ENCODE measurements at regions not wholly inside any gene's neighbourhood (a gene's known extent, or its start where the extent isn't known, plus 50 kb on each side); places are given as distances from the start of the nearest gene placed in this dataset.
"Not testable (repeated sequence)": the region's sequence is repeated elsewhere in the genome, so short reads cannot be mapped to it uniquely, and the experiment has no call there.

DNA sequence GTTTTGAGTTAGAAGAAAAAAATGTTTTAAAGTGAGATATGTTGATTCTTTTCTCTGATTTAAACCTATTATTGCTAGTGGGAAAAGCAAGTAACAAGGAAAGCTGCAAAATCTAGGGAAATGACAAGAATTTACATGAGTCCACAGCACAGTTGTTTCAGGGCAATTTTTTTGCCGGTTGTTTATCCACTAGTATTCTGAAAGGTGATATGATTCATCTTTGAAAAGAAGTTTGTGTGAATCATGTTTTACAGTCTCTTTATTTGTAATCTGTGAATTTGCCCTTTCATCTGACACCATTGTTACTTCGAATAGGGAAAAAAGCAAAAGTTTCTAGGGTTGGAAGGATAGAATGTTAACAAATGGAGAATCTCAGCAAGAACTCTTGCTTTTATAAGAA lies 894.7 kb downstream of the OTOL1 start:
- H3K27ac Mint-ChIP-seq = no peak overlapping the region
- H3K4me3 Mint-ChIP-seq = no peak overlapping the region
- DNase-seq (ENCODE audit: low spot score) = no peak
- peaks cover 11% of the 10 kb centered on the region for H3K9me3 Mint-ChIP-seq
- intact Hi-C loops (cut with micrococcal nuclease) = no loop called here
- no peaks in the 10 kb centered on the region for H3K4me1 Mint-ChIP-seq (ENCODE audit: low read depth)
- no peaks in the 10 kb centered on the region for H3K36me3 Mint-ChIP-seq (ENCODE audit: low read depth)
- no peaks in the 10 kb centered on the region for H3K27me3 Mint-ChIP-seq (ENCODE audit: insufficient read depth)

- Mint-ChIP-seq H3K9me3 (peaks cover 11% of the 10 kb centered on the region), H3K36me3 (ENCODE audit: low read depth) (no peaks in the 10 kb centered on the region), H3K27ac (no peak overlapping the region), H3K4me1 (ENCODE audit: low read depth) (no peaks in the 10 kb centered on the region), H3K27me3 (ENCODE audit: insufficient read depth) (no peaks in the 10 kb centered on the region), H3K4me3 (no peak overlapping the region)
- no peak for DNase-seq (ENCODE audit: low spot score)
- intact Hi-C loops (cut with micrococcal nuclease) = no loop called here
Measured at GRCh38 chr3:162395496-162395895, 898.9 kb downstream of the OTOL1 start.

DNA sequence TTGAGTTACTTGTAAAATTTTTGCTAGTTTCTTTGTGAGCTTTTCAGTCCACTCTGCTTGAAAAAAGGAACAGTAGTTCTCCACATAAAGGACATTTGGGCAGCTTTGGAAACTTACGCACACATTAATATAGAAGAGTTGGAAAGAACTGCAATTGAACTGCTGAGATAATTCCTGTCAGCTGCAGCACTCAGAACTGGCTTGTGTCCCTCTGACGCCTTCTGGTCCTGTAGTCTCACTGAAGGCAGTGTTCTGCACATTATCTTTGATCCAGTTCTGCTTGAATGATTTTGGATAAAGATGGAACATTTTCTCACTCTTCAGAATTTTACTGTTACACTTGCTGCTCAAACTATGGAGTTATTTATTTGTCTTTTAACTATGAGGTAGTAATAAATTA lies 901.9 kb downstream of the OTOL1 start:
- DNase-seq (ENCODE audit: low spot score) = no peak
- Mint-ChIP-seq H3K27me3 (ENCODE audit: insufficient read depth) (no peaks in the 10 kb centered on the region), H3K27ac (no peak overlapping the region), H3K4me3 (no peak overlapping the region), H3K36me3 (ENCODE audit: low read depth) (no peaks in the 10 kb centered on the region), H3K4me1 (ENCODE audit: low read depth) (no peaks in the 10 kb centered on the region), H3K9me3 (peaks cover 6% of the 10 kb centered on the region)
- intact Hi-C loops (cut with micrococcal nuclease) = no loop called here

DNA sequence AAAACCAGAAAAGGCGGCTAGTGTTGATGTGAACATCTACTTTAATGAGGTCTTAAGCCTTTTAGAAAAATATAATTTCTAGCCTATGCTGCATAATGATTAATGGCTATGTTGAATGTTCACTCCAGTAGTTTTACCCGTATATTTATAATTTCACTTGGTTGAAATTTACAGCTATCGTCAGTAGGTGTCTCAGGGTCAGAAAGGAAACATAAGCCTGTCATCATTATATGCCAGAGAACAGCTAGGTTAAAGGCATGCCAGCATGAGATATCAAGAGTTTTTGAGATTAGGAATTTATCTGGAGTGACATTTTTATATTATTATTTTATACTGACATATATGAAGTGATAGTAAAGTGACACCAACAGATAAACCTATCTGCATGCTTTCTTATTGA lies 904.1 kb downstream of the OTOL1 start:
- H3K27ac Mint-ChIP-seq = no peak overlapping the region
- intact Hi-C loops (cut with micrococcal nuclease) = no loop called here
- no peaks in the 10 kb centered on the region for H3K4me1 Mint-ChIP-seq (ENCODE audit: low read depth)
- H3K27me3 Mint-ChIP-seq (ENCODE audit: insufficient read depth) = no peaks in the 10 kb centered on the region
- H3K36me3 Mint-ChIP-seq (ENCODE audit: low read depth) = no peaks in the 10 kb centered on the region
- DNase-seq (ENCODE audit: low spot score) = no peak
- H3K9me3 Mint-ChIP-seq = no peaks in the 10 kb centered on the region
- no peak overlapping the region for H3K4me3 Mint-ChIP-seq

DNA sequence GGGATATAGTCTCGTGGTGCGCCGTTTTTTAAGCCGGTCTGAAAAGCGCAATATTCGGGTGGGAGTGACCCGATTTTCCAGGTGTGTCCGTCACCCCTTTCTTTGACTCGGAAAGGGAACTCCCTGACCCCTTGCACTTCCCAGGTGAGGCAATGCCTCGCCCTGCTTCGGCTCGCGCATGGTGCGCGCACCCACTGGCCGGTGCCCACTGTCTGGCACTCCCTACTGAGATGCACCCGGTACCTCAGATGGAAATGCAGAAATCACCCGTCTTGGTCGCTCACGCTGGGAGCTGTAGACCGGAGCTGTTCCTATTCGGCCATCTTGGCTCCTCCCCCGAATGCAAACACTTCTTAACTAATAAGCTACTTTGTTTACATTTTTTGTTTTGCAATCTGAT lies 914.9 kb downstream of the OTOL1 start:
- H3K4me3 Mint-ChIP-seq; intact Hi-C loops (cut with micrococcal nuclease); H3K27me3 Mint-ChIP-seq (ENCODE audit: insufficient read depth); H3K9me3 Mint-ChIP-seq; H3K36me3 Mint-ChIP-seq (ENCODE audit: low read depth); H3K4me1 Mint-ChIP-seq (ENCODE audit: low read depth); DNase-seq (ENCODE audit: low spot score); H3K27ac Mint-ChIP-seq: not testable (repeated sequence)

DNA sequence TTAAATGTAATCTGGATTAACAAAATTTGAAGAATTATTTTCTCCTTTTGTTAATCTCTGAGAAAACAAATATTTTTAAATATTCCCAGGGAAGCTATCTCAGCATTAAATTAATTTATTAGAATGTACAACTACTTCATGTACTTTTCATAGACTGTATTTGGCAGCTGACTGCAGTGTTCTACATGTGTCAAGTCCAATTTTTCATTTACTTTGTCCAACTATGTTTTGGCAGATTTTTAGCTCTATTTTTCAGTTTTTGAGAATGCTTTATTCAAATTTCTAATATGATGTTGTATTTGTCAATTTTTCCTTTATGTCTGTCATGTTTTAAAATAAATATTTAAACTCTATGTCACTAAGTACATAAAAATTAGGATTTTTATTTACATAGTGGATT lies 925.1 kb downstream of the OTOL1 start:
- Mint-ChIP-seq H3K4me3 (no peak overlapping the region), H3K27me3 (ENCODE audit: insufficient read depth) (no peaks in the 10 kb centered on the region), H3K9me3 (no peaks in the 10 kb centered on the region), H3K27ac (no peak overlapping the region), H3K4me1 (ENCODE audit: low read depth) (no peaks in the 10 kb centered on the region), H3K36me3 (ENCODE audit: low read depth) (no peaks in the 10 kb centered on the region)
- intact Hi-C loops (cut with micrococcal nuclease) = no loop called here
- DNase-seq (ENCODE audit: low spot score) = no peak

DNA sequence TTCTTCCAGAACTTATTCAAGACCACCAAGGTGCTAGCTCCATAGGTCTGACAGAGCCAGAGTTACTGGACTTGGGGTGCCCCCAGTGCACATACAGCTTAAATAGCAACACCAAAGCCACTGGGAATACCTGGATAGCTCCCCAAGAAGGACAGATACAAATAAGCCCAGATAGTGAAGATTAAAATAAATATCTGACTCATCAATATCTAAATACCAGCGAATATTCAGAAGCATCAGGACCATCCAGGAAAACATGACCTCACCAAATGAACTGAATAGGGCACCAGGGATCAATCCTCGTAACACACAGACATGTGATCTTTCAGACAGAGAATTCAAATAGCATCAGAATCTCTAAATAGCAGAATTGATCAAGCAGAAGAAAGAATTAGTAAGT lies 931.6 kb downstream of the OTOL1 start:
- Mint-ChIP-seq H3K27me3 (ENCODE audit: insufficient read depth) (no peaks in the 10 kb centered on the region), H3K4me3 (no peak overlapping the region), H3K9me3 (peaks cover 29% of the 10 kb centered on the region), H3K36me3 (ENCODE audit: low read depth) (no peaks in the 10 kb centered on the region), H3K27ac (no peak overlapping the region), H3K4me1 (ENCODE audit: low read depth) (no peaks in the 10 kb centered on the region)
- intact Hi-C loops (cut with micrococcal nuclease) = no loop called here
- no peak for DNase-seq (ENCODE audit: low spot score)

- Mint-ChIP-seq H3K36me3 (ENCODE audit: low read depth) (no peaks in the 10 kb centered on the region), H3K9me3 (peaks cover 32% of the 10 kb centered on the region), H3K4me3 (no peak overlapping the region), H3K27me3 (ENCODE audit: insufficient read depth) (no peaks in the 10 kb centered on the region), H3K4me1 (ENCODE audit: low read depth) (no peaks in the 10 kb centered on the region), H3K27ac (no peak overlapping the region)
- intact Hi-C loops (cut with micrococcal nuclease) = no loop called here
- no peak for DNase-seq (ENCODE audit: low spot score)
Measured at GRCh38 chr3:162435750-162436149, 939.1 kb downstream of the OTOL1 start.

DNA sequence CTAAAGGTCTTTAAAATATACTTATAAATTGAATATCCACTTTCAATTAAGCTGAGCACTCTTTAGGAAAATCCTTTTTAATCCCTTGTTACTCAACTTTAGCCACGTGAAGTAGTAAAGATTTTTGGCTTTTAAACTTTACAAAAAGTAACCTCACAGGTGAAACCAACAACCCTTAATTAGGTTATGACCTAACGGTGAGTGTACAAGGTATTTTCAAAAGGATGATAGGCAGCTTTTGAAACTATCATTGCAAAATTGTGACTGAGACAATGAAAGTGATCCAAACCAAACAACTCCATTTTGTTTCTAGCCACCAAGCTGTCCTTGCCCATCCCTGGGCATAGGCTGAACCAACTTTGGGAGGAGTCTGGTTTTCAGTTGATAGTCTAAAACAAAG lies 940.2 kb downstream of the OTOL1 start:
- Mint-ChIP-seq H3K27ac (no peak overlapping the region), H3K4me1 (ENCODE audit: low read depth) (no peaks in the 10 kb centered on the region), H3K4me3 (no peak overlapping the region), H3K36me3 (ENCODE audit: low read depth) (no peaks in the 10 kb centered on the region), H3K27me3 (ENCODE audit: insufficient read depth) (no peaks in the 10 kb centered on the region), H3K9me3 (peaks cover 27% of the 10 kb centered on the region)
- no peak for DNase-seq (ENCODE audit: low spot score)
- intact Hi-C loops (cut with micrococcal nuclease) = no loop called here

DNA sequence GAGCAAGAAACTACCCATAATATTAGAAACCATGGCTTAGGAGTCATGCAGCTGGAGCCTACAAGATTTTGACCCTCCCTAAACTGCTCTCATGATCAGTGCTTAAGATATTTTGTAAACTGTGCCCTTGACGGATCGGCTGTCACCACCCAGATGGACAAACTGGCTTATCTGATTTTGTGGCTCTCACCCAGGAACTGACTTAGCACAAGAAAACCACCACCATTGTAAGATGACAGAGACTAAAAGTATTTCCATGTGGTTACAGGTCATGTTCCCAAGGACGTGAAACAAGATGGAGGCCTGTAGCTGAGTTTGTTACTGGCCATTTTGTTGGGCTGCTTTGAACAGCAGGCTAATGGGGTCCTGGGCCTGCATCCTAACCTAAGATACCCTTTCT lies 940.9 kb downstream of the OTOL1 start:
- Mint-ChIP-seq H3K4me1 (ENCODE audit: low read depth) (no peaks in the 10 kb centered on the region), H3K36me3 (ENCODE audit: low read depth) (no peaks in the 10 kb centered on the region), H3K27me3 (ENCODE audit: insufficient read depth) (no peaks in the 10 kb centered on the region), H3K9me3 (peaks cover 27% of the 10 kb centered on the region), H3K4me3 (no peak overlapping the region), H3K27ac (no peak overlapping the region)
- DNase-seq (ENCODE audit: low spot score) = no peak
- intact Hi-C loops (cut with micrococcal nuclease) = no loop called here

- peaks cover 17% of the 10 kb centered on the region for H3K9me3 Mint-ChIP-seq
- H3K36me3 Mint-ChIP-seq (ENCODE audit: low read depth) = no peaks in the 10 kb centered on the region
- H3K27me3 Mint-ChIP-seq (ENCODE audit: insufficient read depth) = no peaks in the 10 kb centered on the region
- DNase-seq (ENCODE audit: low spot score) = no peak
- no peak overlapping the region for H3K4me3 Mint-ChIP-seq
- intact Hi-C loops (cut with micrococcal nuclease) = no loop called here
- H3K4me1 Mint-ChIP-seq (ENCODE audit: low read depth) = no peaks in the 10 kb centered on the region
- H3K27ac Mint-ChIP-seq = no peak overlapping the region
Measured at GRCh38 chr3:162441716-162442115, 945.1 kb downstream of the OTOL1 start.

DNA sequence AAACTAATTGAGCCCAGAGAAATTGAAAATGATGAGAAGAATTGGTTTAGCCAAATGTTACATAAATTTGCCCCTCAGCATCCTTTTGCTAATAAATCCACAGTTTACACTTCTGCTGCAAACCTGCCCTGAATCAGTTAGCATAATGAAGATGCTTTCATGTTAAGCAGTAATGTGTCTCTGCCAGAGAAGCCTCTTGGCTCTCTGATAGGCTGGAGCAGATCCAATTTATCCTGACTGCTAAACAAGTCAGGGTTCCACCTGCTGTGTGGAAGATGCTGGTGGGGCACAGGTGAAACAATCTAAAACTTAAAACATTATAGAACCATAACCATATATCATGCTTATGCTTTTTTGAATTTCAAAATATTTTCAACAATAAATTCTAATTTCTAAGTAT lies 946.8 kb downstream of the OTOL1 start:
- no peak for DNase-seq (ENCODE audit: low spot score)
- Mint-ChIP-seq H3K4me3 (no peak overlapping the region), H3K36me3 (ENCODE audit: low read depth) (no peaks in the 10 kb centered on the region), H3K27me3 (ENCODE audit: insufficient read depth) (no peaks in the 10 kb centered on the region), H3K9me3 (peaks cover 9% of the 10 kb centered on the region), H3K27ac (no peak overlapping the region), H3K4me1 (ENCODE audit: low read depth) (no peaks in the 10 kb centered on the region)
- intact Hi-C loops (cut with micrococcal nuclease) = no loop called here

DNA sequence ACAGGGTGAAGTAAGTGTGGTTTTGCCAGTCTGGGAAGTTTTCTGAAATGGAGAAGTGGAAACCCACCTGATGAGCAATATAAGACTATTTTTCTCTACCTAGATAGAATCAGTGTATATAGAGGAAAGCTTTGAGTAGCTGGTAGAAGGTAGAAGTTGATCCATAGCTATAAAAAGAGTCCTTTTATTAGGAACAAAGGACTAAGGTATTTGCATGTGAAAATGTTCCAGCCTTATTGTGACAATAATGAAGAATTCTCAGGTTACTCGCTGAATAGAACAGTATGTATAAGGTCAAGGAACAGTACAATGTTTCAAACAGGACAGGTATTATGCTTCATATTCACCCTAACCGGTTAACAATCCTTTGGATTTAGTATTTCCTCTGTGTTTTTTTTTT lies 972.2 kb downstream of the OTOL1 start:
- DNase-seq (ENCODE audit: low spot score) = no peak
- no peaks in the 10 kb centered on the region for H3K4me1 Mint-ChIP-seq (ENCODE audit: low read depth)
- no peaks in the 10 kb centered on the region for H3K27me3 Mint-ChIP-seq (ENCODE audit: insufficient read depth)
- intact Hi-C loops (cut with micrococcal nuclease) = no loop called here
- no peaks in the 10 kb centered on the region for H3K36me3 Mint-ChIP-seq (ENCODE audit: low read depth)
- no peaks in the 10 kb centered on the region for H3K9me3 Mint-ChIP-seq
- no peak overlapping the region for H3K4me3 Mint-ChIP-seq
- H3K27ac Mint-ChIP-seq = no peak overlapping the region

- Mint-ChIP-seq H3K27ac (no peak overlapping the region), H3K9me3 (peaks cover 3% of the 10 kb centered on the region), H3K36me3 (ENCODE audit: low read depth) (no peaks in the 10 kb centered on the region), H3K4me3 (no peak overlapping the region), H3K27me3 (ENCODE audit: insufficient read depth) (no peaks in the 10 kb centered on the region), H3K4me1 (ENCODE audit: low read depth) (no peaks in the 10 kb centered on the region)
- DNase-seq (ENCODE audit: low spot score) = no peak
- intact Hi-C loops (cut with micrococcal nuclease) = no loop called here
Measured at GRCh38 chr3:162487138-162487537, 990.5 kb downstream of the OTOL1 start.

Data from activated T-helper 1 cell treated with anti-CD3 and anti-CD28 coated beads, Interleukin-12 subunit alpha, Interleukin-12 subunit beta, Interleukin-2, Interleukin-4 antibody, amounts not matched to agents 30 ng/mL and 10 ng/mL and 1 ng/mL, durations not matched to agents 14 hours and 24 hours and 36 hours (primary cell).